Keratinocyte (primary cell): ENCODE measurements at regions not wholly inside any gene's neighbourhood (a gene's known extent, or its start where the extent isn't known, plus 50 kb on each side); places are given as distances from the start of the nearest gene placed in this dataset.

Source experiments
- EZH2 ChIP-seq: IDR thresholded peaks from one replicate; pipeline ENCODE4 v1.6.1; 2012; ENCODE audit warnings: inconsistent platforms, mild to moderate bottlenecking, low read length, moderate library complexity
- TF ChIP-seq, protein P1 (sequence below), 3 experiments: IDR thresholded peaks in 1 of 3; conservative IDR thresholded peaks in 1 of 3; optimal IDR thresholded peaks in 1 of 3; 2 replicates in 2 of 3; 3 replicates in 1 of 3; pipeline versions ENCODE3 to v1.5.1; 2011; ENCODE audit warnings: low read length in 3 of 3, mild to moderate bottlenecking in 3 of 3, moderate library complexity in 2 of 3, control low read depth in 1 of 3, inconsistent platforms in 1 of 3; ENCODE audit not compliant: insufficient read depth in 2 of 3; ENCODE audit errors: extremely low read depth in 1 of 3

DNA sequence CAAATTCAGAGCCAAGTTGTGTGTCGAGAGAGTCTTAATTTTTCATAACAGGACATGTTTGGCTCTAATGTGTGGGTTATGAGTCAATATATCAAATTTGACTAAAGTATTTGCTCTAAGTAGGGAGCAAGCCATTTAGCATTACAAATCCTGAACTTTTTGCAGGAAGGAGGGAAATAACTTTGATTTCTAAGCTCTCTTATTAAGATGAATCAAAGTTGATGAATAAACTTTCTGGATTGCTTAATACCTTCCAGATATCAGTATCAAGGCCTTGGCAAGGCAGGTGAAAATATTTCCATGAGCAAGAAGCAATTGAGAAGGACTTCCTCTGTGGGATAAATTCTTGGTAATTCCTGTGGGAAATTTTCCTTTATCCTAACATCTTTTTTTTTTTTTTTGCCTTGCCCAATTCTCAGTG, 258.8 kb downstream of the AHR start:
- TF ChIP-seq, protein P1, sequence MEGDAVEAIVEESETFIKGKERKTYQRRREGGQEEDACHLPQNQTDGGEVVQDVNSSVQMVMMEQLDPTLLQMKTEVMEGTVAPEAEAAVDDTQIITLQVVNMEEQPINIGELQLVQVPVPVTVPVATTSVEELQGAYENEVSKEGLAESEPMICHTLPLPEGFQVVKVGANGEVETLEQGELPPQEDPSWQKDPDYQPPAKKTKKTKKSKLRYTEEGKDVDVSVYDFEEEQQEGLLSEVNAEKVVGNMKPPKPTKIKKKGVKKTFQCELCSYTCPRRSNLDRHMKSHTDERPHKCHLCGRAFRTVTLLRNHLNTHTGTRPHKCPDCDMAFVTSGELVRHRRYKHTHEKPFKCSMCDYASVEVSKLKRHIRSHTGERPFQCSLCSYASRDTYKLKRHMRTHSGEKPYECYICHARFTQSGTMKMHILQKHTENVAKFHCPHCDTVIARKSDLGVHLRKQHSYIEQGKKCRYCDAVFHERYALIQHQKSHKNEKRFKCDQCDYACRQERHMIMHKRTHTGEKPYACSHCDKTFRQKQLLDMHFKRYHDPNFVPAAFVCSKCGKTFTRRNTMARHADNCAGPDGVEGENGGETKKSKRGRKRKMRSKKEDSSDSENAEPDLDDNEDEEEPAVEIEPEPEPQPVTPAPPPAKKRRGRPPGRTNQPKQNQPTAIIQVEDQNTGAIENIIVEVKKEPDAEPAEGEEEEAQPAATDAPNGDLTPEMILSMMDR (optimal IDR thresholded peaks at IDR 0.05 in 1 of 3, IDR thresholded peaks at IDR 0.05 in 1 of 3, conservative IDR thresholded peaks at IDR 0.05 in 1 of 3; ENCODE audit: extremely low read depth in 1 of 3, insufficient read depth in 2 of 3, low read length in 3 of 3) = no peak
- no peak for TF ChIP-seq EZH2
